ENCODE measurements at regions not wholly inside any gene's neighbourhood (a gene's known extent, or its start where the extent isn't known, plus 50 kb on each side); places are given as distances from the start of the nearest gene placed in this dataset.

DNA sequence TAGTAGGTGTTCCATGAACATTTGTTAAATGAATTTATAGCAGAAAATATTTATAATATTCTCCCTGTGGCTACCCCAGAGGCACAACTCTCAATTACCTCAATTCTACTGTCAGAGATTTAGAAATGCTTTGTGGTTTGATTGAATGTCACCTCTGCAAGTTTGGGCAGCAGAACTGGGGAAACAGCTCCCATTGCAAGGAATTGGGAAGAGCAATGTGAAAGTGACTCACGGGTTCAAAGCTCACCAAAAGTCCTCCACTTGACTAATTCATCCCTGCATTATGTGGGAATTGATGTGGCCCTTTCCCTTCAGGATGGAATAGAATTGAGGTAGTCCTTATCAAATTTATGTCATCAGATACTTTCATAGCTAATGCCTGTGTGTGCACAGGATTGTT lies 562.7 kb downstream of the MFSD1 start:
- Histone ChIP-seq H3K4me3 (no peak overlapping the region), H3K9me3 (no peaks in the 10 kb centered on the region), H3K4me1 (replicated peaks) (no peaks in the 10 kb centered on the region), H3K27me3 (replicated peaks; ENCODE audit: insufficient read depth) (no peaks in the 10 kb centered on the region), H3K27ac (no peak overlapping the region), H3K36me3 (no peaks in the 10 kb centered on the region)
- DNase-seq (ENCODE audit: low spot score): no peak
- 73% methylated on average over 1 of the region's 1 CpG for WGBS
- intact Hi-C loops (cut with DNase I): no loop called here
- no peak for TF ChIP-seq POLR2AphosphoS5 (IDR thresholded peaks at IDR 0.05)
- TF ChIP-seq, protein P1, sequence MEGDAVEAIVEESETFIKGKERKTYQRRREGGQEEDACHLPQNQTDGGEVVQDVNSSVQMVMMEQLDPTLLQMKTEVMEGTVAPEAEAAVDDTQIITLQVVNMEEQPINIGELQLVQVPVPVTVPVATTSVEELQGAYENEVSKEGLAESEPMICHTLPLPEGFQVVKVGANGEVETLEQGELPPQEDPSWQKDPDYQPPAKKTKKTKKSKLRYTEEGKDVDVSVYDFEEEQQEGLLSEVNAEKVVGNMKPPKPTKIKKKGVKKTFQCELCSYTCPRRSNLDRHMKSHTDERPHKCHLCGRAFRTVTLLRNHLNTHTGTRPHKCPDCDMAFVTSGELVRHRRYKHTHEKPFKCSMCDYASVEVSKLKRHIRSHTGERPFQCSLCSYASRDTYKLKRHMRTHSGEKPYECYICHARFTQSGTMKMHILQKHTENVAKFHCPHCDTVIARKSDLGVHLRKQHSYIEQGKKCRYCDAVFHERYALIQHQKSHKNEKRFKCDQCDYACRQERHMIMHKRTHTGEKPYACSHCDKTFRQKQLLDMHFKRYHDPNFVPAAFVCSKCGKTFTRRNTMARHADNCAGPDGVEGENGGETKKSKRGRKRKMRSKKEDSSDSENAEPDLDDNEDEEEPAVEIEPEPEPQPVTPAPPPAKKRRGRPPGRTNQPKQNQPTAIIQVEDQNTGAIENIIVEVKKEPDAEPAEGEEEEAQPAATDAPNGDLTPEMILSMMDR (IDR thresholded peaks at IDR 0.05): no peak
- TF ChIP-seq POLR2A (IDR thresholded peaks at IDR 0.05): no peak

DNA sequence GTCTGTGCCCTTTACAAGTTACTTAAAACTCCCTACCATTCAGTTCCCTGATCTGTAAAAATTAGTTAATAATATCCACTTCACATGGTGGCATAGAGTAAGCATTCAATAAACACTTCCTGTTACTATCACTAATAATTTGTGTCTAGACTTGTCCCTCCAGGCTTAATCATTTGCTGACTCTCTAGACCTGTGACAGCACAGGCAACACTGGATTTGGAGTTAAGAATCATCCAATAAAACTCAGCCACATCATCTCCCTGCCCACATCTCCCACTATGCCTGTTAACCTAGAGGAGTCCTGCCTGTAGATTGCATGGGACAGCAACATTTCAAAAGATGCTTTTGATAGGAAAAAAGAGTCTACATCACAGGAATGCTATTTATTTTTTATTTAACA lies 564.6 kb downstream of the MFSD1 start:
- DNase-seq (ENCODE audit: low spot score): no peak
- Histone ChIP-seq H3K27ac (no peak overlapping the region), H3K4me3 (no peak overlapping the region), H3K4me1 (replicated peaks) (no peaks in the 10 kb centered on the region), H3K9me3 (no peaks in the 10 kb centered on the region), H3K36me3 (no peaks in the 10 kb centered on the region), H3K27me3 (replicated peaks; ENCODE audit: insufficient read depth) (no peaks in the 10 kb centered on the region)
- intact Hi-C loops (cut with DNase I): no loop called here
- TF ChIP-seq POLR2A (IDR thresholded peaks at IDR 0.05) (no peak), POLR2AphosphoS5 (IDR thresholded peaks at IDR 0.05) (no peak)
- TF ChIP-seq, protein P1 (IDR thresholded peaks at IDR 0.05): no peak

DNA sequence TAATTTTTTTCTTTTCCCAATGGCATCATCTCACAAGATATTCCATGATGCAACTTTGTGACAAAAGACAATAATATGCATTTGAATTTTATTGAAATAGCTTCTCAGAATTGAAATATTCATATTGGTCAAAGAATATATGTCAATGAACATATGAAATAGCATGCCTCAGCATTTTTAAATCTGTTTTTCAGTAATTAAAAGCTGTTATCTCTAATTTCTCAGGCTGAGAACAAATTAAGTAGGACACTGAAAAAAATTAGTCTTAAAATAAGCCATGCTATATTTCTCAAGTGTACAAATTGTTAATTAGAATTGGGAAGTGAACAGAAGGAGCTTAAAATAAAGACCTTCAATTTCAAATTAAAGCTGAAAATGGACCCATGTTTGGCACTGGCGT lies 570.1 kb downstream of the MFSD1 start:
- WGBS: 93% methylated on average over 1 of the region's 1 CpG
- no peak for DNase-seq (ENCODE audit: low spot score)

DNA sequence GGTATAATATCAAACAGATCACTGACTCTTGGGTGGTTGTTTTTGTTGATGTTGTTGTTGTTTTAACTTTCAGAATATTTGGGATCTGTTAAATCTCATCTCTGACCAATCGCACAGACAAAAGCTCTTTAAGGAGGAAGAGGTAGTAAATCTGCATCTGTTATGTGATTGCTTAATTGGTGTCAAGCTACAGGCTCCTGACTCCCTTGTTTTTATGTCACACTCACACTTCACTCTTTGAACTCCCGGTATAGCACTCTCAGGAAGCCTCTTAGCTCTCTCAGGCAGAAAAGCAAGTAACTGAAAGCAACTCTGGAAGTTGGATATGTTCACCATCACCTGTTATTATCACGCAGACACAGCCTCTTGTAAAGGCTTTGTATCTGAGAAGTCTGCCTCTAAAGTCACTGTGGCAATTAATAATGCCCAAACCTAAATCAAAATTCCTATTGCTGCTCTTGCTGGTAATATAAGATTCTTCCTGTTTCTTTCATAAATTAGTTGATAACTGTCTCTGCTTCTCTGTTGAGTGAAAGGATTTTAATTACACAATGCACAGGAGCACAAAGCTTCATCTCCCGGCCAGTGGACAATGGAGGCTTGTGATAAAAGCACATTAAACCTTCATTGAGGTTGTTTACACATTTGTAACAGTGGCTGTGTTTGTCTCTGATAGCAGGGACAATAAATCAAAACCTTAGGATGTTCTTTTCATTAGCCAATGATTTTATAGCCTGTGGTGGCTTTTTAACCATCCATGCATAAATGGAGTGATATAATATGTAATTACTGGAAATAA lies 576.7 kb downstream of the MFSD1 start:
- TF ChIP-seq, protein P1 (IDR thresholded peaks at IDR 0.05): no peak
- no peak for TF ChIP-seq POLR2A (IDR thresholded peaks at IDR 0.05)
- Histone ChIP-seq H3K9me3 (no peaks in the 10 kb centered on the region), H3K27ac (no peak overlapping the region), H3K36me3 (no peaks in the 10 kb centered on the region), H3K4me3 (no peak overlapping the region), H3K27me3 (replicated peaks; ENCODE audit: insufficient read depth) (no peaks in the 10 kb centered on the region), H3K4me1 (replicated peaks) (no peaks in the 10 kb centered on the region)
- WGBS: 16% methylated on average over 4 of the region's 4 CpGs
- intact Hi-C loops (cut with DNase I): no loop called here
- DNase-seq (ENCODE audit: low spot score): no peak

More for the DNA sequence above, 570.1 kb downstream of the MFSD1 start:
- H3K4me3 ChIP-seq: no peak overlapping the region
- TF ChIP-seq, protein P1 (IDR thresholded peaks at IDR 0.05): no peak
- no peak for TF ChIP-seq POLR2A (IDR thresholded peaks at IDR 0.05)
- TF ChIP-seq POLR2AphosphoS5 (IDR thresholded peaks at IDR 0.05): no peak
- intact Hi-C loops (cut with DNase I): no loop called here
- H3K9me3 ChIP-seq: no peaks in the 10 kb centered on the region
- H3K27me3 ChIP-seq (replicated peaks; ENCODE audit: insufficient read depth): no peaks in the 10 kb centered on the region
- no peak overlapping the region for H3K27ac ChIP-seq
- no peaks in the 10 kb centered on the region for H3K4me1 ChIP-seq (replicated peaks)
- no peaks in the 10 kb centered on the region for H3K36me3 ChIP-seq

DNA sequence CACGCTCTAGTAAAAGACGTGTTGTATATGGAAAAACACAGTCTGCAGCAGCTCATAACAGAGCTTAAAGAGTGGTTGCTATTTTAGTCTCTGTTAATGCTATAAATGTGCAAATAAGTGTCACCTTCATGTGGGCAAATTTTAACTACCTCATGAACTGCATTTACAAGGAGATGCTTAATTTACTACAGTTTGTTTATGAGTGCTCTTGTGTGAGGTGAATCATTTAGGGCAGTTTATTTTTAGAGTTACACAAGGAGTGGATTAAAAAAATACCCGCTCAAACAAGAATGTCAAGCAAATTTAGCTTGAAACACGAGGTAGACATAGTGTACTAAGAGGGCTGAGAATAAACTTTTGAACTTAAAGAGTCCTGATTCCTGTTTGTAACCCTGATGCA lies 579.0 kb downstream of the MFSD1 start:
- DNase-seq (ENCODE audit: low spot score): no peak
- WGBS: 24% methylated on average over 4 of the region's 4 CpGs
- H3K9me3 ChIP-seq: no peaks in the 10 kb centered on the region
- H3K36me3 ChIP-seq: no peaks in the 10 kb centered on the region
- TF ChIP-seq POLR2AphosphoS5 (IDR thresholded peaks at IDR 0.05) (no peak), POLR2A (IDR thresholded peaks at IDR 0.05) (no peak)
- TF ChIP-seq, protein P1 (IDR thresholded peaks at IDR 0.05): no peak
- H3K4me3 ChIP-seq: no peak overlapping the region
- no peaks in the 10 kb centered on the region for H3K4me1 ChIP-seq (replicated peaks)
- H3K27me3 ChIP-seq (replicated peaks; ENCODE audit: insufficient read depth): no peaks in the 10 kb centered on the region
- no peak overlapping the region for H3K27ac ChIP-seq
- intact Hi-C loops (cut with DNase I): no loop called here
